H1 (cell line): ENCODE measurements at regions not wholly inside any gene's neighbourhood (a gene's known extent, or its start where the extent isn't known, plus 50 kb on each side); places are given as distances from the start of the nearest gene placed in this dataset.

Experiments used
- EZH2 ChIP-seq: fragments of 200-600 bp; sonication (generic); IDR thresholded peaks from 2 replicates; pipeline ENCODE4 v1.7.1; 2012; ENCODE audit warnings: low read depth, mild to moderate bottlenecking, moderate library complexity, low read length, inconsistent platforms; ENCODE audit not compliant: severe bottlenecking
- TF ChIP-seq, protein P1 (sequence below), 3 experiments: IDR thresholded peaks; 1 replicate in 2 of 3; 2 replicates in 1 of 3; pipeline versions ENCODE4 v1.5.1 to v1.6.1; 2011; ENCODE audit warnings: low read length in 3 of 3, mild to moderate bottlenecking in 3 of 3, inconsistent platforms in 2 of 3, low read depth in 1 of 3, moderate library complexity in 1 of 3; ENCODE audit not compliant: insufficient read depth in 1 of 3; ENCODE audit errors: control extremely low read depth in 1 of 3

- no peak for TF ChIP-seq EZH2
- TF ChIP-seq, protein P1, sequence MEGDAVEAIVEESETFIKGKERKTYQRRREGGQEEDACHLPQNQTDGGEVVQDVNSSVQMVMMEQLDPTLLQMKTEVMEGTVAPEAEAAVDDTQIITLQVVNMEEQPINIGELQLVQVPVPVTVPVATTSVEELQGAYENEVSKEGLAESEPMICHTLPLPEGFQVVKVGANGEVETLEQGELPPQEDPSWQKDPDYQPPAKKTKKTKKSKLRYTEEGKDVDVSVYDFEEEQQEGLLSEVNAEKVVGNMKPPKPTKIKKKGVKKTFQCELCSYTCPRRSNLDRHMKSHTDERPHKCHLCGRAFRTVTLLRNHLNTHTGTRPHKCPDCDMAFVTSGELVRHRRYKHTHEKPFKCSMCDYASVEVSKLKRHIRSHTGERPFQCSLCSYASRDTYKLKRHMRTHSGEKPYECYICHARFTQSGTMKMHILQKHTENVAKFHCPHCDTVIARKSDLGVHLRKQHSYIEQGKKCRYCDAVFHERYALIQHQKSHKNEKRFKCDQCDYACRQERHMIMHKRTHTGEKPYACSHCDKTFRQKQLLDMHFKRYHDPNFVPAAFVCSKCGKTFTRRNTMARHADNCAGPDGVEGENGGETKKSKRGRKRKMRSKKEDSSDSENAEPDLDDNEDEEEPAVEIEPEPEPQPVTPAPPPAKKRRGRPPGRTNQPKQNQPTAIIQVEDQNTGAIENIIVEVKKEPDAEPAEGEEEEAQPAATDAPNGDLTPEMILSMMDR (IDR thresholded peaks at IDR 0.05; ENCODE audit: control extremely low read depth in 1 of 3, insufficient read depth in 1 of 3, low read depth in 1 of 3, low read length in 3 of 3) = no peak
Observed at GRCh38 chr4:137414802-137415201, 117.5 kb downstream of the PCDH18 start (continued).
